HuH-7.5 (cell line): ENCODE measurements at regions not wholly inside any gene's neighbourhood (a gene's known extent, or its start where the extent isn't known, plus 50 kb on each side); places are given as distances from the start of the nearest gene placed in this dataset.
"Not testable (repeated sequence)": the region's sequence is repeated elsewhere in the genome, so short reads cannot be mapped to it uniquely, and the experiment has no call there.

ENCODE experiments used
- DNase-seq: peaks from one replicate; pipeline ENCODE4 v3.0.0; 2011; ENCODE audit warnings: low spot score

DNA sequence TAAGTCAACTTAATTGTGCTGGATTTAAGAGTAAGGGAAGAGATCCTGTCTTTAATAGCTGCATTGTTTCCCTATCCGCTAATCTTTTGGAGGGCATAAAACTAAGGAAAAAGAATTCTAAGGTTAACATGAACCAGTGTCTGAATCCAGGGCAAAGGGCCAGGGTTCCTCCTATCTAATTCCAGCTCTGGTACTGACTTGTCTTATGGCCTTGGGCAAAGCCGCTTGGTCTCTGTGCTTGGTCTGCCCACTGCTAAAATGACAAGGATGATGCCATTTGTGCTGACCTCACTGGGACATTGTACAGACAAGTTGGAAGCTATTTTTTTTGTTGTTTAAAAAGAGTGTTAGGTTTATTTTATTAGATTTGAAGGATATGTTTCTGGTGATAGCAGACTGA, 334.7 kb upstream of the PIK3R1 start:
- no peak for DNase-seq

DNA sequence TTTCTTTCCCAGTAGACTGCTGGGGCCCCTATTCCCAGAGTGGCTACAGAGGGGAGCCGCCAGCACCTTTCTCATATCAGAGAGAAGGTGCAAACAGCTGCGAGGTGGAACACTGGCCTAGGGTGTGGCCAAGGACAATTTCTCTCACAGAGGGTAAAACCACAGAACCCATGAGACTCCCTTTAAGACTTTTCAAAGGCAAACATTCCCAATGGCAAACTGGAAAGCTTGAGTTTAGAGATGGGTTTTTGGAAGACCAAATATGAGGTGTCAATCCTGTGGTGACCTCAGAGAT, 335.1 kb upstream of the PIK3R1 start:
- no peak for DNase-seq

DNA sequence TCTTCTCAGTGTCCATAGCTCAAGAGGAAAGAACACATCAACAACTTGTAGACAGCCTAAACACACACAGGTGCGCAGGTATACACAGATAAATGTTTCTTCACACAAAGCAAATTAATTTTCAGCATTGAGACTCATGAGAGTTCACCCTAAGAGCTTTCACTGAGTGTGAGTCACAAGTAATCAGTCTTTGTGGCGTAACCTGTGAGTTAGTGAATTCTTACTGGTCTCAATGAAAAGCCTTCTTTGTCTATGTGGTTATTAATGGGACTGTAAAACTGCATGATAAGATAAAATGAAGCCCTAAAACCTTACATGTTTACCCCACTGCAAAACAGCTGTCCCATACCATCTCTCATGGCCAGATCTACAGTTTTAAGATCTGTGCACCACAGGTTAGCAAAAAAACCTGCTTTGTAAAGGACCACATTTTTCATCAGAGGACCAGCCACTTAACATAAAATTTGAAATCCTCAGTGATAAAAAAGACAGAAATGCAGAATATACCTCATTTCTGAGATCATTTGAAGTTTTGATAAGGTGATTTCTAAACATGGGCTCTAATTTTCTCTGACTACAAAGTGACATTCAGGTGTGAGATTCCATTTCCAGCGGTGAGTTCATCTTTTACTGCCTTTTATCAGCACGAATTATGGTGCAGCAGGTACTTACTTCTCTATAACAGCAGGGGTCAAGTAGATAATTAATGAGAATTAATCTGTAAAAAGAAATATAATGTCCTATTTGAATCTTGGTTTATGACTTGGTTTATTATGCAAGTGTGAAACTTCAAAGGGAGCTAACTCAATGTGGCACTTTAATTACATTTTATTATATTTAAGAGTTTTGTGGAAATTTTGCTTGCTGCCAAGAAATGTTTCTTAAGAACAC, 335.7 kb upstream of the PIK3R1 start:
- no peak for DNase-seq

DNA sequence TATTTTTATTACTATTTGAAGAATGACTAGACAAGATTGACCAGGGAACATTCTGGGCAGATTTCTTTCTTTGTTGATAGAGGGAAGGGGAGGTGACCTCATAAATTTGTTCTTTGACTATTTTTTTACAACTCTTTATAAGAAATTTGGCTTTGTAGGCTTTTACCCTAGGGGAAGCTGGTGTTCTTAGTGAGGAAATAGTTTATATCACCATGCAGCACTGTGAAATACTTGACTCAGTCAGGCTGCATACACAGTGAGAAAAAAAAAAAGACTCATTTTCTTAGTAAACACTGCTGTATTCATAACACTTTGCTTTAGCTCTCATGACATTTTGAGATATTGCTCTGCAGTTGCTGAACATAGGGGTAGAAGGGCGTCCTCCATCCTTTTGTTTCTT, 336.6 kb upstream of the PIK3R1 start:
- DNase-seq = no peak

DNA sequence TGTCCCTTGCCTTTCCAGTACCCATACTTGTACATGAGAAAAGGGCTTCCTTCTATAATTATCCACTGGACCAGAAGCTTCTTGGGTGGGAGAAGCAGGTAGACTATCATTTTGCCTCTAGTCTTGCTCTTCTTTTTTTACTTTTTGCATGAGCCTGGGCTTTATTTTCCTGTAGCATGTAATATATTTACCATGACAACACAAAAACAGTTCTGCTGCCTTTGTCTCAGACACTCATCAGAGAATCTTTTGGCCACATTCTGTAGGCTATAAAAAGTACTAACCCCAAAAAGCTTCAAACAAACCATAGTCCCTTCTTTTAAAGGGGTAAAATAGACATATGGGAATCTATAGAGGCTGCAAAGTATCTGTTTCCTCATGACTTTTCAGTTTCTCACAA, 339.2 kb upstream of the PIK3R1 start:
- DNase-seq = no peak

DNA sequence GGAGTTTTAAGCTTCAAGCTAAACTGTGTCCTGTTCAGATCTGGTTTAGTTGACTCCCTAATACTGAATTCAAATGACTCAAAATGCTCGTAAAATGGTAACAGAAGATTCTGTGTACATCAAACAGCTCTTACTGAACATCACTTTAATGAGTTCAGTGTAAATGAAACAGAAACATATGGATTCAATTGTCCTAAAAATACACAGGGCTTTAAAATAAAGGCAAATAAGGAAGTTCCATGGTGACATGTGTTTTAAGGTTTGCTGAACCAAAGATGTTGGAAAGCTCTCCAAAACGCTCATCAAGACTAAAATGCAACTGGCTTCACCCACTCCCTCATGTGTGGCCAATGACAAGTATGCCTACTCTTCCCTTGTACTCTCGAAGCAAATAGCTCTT, 340.0 kb upstream of the PIK3R1 start:
- DNase-seq = no peak

DNA sequence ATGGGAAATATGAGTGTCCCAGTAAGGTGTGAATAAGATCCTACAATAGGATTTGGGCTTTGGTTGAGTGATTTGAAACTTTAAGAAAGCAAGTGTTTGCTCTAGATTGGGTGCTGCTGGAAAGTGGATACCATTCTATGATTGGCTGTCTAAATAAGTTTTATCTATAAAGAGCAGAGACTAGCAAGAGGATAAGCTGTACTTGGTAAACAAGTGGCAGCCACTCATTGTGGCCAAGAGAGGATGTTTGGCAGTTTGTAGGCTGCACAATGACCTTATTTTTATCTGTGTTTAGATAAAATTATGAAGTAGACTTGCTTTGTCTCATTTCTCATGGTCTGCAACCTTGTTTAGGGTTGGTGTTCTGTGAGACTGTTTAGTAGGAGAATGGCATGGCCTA, 341.6 kb upstream of the PIK3R1 start:
- no peak for DNase-seq

DNA sequence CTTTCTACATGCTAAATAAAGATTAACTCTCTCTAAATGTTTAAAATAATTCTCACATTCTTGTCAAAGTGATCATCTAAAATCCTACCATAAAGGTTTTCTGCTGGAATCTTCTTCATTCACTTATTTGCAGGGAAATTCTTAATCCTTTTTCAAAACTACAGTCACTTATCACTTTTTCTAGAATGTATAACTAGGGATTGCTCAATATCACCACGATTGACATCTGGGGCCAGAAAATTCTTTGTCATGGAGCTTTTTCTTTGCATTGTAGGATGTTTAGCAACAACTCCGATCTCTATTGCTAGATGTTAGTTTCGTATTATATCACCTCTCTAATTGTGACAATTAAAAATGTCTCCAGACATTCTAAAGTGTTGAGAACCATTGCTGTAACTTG, 344.9 kb upstream of the PIK3R1 start:
- no peak for DNase-seq

DNA sequence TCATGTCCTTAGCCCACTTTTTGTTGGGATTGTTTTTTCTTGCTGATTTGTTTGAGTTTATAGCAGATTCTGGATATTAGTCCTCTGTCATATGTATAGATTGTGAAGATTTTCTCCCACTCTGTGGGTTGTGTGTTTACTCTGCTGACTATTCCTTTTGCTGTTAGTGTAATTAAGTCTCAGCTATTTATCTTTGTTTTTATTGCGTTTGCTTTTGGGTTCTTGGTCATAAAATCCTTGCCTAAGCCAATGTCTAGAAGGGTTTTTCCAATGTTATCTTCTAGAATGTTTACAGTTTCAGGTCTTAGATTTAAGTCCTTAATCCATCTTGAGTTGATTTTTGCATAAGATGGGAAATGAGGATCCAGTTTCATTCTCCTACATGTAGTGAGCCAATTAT, 351.2 kb upstream of the PIK3R1 start:
- DNase-seq = not testable (repeated sequence)

DNA sequence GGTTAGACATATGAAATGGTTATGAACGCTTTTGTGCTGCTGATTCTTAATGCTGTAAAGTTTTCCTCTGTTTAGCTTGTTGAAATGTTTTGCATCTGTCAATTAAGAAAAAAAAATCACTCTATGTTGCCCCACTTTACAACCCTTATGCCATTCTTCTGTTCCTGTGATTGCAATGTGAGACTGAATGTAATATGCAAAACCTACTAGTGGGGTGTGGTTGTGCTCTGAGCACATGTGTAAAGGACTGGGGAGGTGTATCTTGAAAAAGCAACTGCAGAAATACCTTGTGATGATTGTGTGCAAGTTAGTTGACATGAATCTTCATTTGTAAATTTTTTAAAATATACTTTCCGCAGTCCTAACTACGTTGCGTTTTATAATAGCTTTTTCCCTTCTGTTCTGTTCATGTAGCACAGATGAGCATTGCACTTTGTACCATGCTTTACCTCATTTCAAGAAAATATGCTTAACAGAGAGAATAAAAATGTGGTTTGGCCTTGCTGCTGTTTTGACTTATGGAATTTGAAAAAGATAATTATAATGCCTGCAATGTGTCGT, 357.0 kb upstream of the PIK3R1 start:
- DNase-seq = no peak

DNA sequence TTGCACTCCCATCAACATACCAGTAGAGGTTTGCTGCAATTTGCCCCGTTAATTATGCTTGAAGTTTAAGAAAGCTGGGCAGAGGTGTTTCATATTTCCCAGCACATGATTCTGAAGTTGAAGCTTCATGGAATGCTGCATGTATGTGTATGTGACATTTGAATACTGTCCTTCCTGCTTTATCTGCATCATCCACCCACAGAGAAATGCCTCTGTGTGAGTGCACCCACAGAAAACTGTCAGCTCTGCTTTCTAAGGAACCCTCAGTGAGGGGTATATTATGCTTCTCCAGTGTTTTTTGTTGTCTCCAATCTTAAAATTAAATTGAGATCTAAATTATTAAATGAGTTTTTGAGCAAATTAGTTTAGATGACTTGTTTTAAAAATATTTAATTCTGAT, 358.1 kb upstream of the PIK3R1 start:
- DNase-seq = no peak

DNA sequence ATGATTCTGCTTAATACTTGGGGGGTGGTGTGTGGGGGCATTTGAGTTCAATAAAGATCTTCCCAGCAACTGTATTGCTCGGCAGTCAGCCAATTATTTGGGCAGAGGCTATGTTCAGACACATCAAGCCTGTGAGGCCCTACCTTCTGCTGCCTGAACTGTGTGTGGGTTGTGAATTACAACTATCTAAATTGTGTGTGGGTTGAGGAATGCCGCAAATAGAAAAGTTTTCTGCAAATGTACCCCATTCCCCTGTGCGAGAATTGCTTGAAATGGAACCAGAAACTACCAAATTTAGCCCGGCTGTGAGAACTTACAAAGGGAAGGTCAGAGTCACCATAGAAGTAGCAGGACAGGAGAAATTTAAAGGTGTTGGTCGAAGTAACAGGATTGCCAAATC, 360.0 kb upstream of the PIK3R1 start:
- no peak for DNase-seq

DNA sequence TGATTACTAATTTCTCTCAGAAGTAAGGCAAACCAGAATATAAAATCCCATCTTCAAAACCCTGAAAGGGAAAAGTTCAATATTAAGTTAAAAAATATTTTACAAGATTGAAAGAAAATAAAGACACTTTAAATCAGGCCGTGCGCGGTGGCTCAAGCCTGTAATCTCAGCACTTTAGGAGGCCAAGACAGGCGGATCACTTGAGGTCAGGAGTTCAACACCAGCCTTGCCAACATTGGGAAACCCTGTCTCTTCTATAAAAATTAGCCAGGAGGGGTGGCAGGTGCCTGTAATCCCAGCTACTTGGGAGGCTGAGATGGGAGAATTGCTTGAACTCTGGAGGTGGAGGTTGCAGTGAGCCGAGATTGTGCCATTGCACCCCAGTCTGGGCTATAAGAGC, 364.6 kb upstream of the PIK3R1 start:
- DNase-seq = not testable (repeated sequence)

DNA sequence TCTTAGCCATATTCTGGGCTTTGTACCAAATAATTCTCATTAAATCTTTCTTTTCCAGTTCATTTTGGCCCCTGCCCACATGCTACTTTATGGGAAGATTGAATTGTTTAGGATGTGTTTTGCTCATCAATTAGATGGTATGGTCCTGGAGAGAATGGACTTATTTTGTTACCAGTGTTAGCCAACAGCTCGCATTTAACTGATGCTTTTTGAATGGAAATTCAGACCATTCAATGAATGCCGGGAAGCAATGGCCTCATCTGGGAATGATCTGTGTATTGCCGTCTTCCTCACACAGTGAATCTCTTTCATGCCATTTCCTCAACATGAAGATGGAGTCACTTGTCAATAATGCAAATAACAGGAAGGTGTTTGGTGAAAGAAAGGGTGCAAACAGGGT, 370.6 kb upstream of the PIK3R1 start:
- no peak for DNase-seq

DNA sequence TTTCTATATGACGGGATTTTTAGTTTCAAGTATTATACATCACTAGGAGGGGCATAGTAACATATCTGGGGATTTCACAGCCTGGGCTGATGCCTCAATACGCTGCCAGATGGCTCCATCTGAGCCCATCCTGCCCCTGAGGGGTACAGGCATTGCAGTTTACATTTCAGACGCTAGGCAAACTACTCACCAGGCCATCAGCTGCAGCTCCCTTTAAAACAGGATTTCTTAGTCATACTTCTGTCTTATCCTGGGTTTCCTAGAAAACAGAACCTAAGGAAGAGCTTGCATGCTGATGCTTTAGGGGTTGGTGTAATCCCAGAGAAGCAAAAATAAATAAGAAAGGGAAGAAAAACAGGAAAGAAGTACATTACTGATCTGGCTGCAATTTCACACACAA, 372.8 kb upstream of the PIK3R1 start:
- DNase-seq = no peak

DNA sequence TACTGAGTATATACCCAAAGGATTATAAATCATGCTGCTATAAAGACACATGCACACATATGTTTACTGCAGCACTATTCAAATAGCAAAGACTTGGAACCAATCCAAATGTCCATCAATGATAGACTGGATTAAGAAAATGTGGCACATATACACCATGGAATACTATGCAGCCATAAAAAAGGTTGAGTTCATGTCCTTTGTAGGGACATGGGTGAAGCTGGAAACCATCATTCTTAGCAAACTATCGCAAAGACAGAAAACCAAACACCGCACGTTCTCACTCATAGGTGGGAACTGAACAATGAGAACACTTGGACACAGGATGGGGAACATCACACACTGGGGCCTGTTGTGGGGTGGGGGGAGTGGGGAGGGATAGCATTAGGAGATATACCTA, 378.3 kb upstream of the PIK3R1 start:
- DNase-seq = not testable (repeated sequence)

DNA sequence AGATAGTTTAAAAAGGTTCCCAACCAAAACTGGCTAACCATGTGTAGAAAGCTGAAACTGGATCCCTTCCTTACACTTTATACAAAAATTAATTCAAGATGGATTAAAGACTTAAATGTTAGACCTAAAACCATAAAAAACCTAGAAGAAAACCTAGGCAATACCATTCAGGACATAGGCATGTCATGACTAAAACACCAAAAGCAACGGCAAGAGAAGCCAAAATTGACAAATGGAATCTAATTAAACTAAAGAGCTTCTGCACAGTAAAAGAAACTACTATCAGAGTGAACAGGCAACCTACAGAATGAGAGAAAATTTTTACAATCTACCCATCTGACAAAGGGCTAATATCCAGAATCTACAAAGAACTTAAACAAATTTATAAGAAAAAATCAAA, 379.1 kb upstream of the PIK3R1 start:
- not testable (repeated sequence) for DNase-seq

DNA sequence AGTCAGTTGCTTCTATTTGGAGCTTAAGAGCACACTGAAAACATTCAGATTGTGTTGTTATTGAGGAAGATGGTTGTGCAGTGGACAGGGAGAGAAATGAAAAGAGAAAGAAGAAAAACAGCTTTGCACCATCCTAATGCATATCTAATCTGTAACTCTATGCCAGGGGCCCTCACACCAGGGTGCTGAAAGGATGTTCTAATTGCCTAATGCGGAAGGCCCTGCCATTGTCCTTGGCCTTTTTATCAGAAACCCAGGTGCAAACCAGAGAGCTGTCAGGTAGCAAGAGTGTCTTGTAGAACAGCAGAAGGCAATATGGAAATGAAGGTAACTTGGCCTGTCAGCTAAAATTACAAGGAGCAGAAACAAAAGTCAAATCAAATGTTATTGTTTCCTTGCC, 384.5 kb upstream of the PIK3R1 start:
- no peak for DNase-seq

DNA sequence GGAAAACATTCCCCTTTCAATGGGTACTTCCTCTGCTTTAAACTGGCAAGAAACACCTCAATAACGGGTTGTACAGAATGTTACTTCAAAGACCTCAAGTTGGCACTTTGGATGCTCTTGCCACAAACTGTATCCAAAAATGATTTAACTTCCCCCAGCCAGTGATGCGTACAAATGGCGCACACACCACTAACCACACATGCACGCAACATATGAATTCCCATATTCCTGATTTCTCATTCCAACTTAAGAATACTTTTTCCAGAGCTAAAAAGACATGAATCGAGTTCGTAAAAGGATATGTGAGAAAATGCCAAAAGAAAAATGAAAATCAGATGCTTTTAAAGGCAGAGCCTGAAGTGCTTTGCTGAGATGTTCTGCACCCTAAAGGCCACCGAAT, 388.0 kb upstream of the PIK3R1 start:
- no peak for DNase-seq

DNA sequence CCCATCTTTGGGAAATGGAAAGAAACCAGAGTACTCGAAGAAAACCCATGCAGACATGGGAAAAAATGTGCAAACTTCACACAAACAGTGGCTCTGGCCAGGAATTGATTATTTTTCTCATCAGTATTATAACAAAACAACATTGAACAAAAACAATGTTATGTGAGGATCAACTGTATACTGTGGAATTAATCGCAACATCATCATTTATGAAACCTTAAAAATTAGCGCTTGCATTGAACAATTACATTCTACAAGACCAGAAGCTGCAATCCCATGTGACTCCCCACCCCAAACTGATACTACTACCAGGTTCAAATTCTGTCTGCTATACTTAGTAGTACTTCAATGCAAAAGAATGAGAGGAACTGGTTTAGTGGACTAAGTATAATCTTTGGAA, 390.7 kb upstream of the PIK3R1 start:
- no peak for DNase-seq

DNA sequence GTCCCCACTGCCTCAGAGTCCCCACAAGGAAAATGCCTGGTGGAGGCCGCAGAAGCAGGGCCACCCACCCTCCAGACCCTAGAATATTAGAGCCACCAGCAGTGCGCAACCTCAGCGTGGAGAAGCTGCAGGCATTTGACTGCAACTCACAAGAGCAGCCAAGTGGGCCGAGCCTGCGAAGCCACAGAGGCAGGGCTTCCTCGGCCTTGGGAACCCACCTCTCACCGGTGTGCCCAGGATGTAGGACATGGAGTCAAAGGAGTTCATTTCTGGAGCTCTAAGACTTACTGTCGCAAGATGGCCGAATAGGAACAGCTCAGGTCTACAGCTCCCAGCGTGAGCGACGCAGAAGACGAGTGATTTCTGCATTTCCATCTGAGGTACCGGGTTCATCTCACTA, 397.9 kb upstream of the PIK3R1 start:
- no peak for DNase-seq

DNA sequence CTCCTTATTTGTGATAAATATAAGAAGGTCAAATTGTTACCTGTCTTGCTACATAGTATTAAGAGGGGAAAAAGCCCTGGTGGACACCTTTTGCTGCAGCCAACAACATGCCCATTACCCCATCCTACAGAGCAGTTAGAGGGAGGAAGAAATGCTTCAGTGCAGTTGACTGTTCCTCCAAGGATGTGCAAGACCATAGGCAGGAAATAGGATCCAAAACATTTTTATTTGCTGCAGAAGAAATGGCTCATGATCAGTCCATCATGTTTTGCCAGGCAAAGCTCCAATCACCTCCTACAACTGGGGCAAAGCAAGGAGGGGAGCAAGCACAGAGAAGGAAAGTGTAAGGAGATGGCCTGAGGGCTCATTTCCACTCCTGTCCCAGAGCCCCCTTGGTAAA, 399.1 kb upstream of the PIK3R1 start:
- DNase-seq = no peak

DNA sequence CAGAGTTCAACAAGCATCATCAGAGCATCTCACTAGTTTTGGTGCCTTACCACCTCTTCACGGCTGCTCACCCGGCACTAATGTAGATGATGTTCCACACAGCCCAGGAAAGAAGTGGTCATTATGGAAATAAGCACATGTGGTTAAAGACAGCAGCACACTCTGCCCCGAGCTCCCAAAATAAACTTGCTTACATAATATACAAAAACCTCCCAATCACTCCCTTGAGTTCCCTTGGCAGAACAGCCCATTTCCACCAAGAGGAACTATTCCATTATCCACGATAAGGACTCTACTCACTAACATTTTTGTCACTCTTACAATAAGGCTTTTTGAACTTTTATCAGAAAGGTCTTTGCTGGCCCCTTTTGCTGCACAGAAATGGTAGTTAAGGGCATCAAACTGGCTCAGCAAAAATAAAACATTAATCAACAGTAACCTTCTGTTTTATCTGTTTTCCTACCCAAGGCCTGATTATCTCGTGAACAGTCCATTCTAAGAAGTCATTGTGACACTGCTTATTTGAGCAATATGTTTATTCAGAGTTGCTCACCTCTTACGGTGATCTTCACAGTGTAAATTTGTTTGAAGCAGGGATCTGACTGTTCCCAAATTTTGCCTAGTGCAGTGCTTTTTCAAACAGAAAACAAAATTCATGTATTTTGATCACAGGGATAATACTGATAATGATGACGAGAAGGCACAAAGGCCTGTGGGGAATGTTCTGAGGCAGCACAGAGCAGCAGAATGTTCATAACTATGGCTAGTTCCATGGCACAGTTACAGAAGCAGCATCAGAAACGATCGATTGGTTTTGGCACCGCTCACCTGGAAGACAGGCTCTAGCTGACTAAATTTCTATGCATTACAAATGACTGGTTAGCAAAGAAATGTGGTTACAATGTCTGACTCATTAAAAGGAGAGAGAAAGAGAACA, 399.8 kb upstream of the PIK3R1 start:
- DNase-seq = peak; percentile 6
